Stimulated activated CD8-positive, alpha-beta memory T cell treated with anti-CD3 and anti-CD28 coated beads, Interleukin-15, amount 100 ng/mL, for 48 hours (primary cell): ENCODE measurements at regions not wholly inside any gene's neighbourhood (a gene's known extent, or its start where the extent isn't known, plus 50 kb on each side); places are given as distances from the start of the nearest gene placed in this dataset.
"Not testable (repeated sequence)": the region's sequence is repeated elsewhere in the genome, so short reads cannot be mapped to it uniquely, and the experiment has no call there.

ENCODE experiments used
- DNase-seq, 2 donors: peaks; one replicate each; pipeline ENCODE4 v3.0.0-alpha.2; 2020; ENCODE audit warnings: low read depth in 2 of 2

DNA sequence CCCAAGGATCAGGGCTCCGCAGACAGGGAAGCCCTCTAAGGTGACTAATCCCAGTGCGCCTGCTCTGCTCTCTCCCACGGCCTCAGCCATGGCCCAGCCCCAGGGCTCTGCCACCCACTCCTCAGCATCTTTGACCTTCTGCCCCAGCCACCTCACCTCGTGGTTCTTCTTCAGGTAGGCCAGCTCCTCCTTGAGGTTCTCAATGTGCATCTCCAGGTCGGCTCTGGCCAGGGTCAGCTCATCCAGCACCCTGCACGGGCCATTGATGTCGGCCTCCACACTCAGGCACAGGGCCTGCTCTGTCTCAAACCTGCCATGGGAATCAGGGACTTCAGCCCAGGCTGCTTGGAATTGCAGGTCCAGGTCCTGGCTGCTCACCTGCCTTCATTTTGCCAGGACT is 128.4 kb downstream of the TNFRSF13B start:
- DNase-seq, result not testable (repeated sequence)

DNA sequence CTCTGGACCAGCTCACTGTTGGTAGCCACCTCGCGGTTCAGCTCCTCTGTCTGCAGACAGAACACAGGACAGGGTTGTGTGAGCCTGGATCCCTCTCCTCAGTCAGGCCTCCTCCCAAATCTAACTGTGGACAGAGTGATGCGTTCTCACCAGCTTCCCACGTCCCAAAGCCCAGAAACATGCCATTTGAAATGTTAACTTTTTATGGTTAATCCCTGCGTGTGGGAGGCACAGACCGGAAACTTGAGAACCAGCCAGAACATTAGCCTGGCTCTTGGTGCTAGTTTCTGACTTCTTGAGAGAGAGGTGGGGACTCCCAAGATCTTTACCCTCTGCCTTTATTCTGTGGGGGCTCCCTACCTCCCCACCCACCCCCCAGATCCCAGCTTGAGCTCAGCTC is 129.6 kb downstream of the TNFRSF13B start:
- not testable (repeated sequence) for DNase-seq

DNA sequence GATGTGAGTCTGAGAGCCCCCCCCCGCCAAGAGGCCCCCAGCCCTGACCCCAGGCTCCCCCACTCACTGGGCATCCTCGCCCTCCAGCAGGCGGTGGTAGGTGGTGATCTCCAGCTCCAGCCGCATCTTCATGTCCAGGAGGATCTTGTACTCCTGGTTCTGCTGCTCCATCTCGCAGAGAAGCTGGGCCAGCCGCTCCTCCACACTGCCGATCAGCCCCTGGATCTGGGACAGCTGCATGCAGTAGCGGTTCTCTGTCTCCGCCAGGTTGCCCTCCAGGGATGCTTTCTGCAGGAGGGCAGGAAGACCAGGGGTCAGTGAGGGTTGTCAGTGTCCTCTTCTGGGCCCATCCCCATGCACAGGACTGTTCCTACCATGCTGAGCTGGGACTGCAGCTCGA is 130.0 kb downstream of the TNFRSF13B start:
- DNase-seq, result not testable (repeated sequence)

DNA sequence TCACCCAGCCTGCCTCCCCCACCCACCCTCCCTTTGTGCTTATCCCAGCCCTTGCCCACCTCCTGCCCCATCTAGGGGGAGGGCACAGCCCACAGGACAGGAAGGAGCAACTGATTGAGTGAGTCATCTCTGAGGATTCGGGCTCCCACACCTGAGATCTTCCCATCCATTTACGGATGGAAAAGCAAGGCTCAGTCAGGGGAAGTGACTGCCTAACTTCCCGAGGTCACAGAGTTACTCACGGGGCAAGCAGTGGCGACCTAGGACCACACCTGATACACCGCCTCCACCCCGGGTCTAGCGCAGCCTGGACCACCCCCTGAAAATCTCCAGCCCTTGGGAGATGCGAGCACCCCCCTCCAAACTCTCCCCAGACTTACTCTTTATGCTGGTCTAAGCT is 131.7 kb downstream of the TNFRSF13B start:
- not testable (repeated sequence) for DNase-seq

DNA sequence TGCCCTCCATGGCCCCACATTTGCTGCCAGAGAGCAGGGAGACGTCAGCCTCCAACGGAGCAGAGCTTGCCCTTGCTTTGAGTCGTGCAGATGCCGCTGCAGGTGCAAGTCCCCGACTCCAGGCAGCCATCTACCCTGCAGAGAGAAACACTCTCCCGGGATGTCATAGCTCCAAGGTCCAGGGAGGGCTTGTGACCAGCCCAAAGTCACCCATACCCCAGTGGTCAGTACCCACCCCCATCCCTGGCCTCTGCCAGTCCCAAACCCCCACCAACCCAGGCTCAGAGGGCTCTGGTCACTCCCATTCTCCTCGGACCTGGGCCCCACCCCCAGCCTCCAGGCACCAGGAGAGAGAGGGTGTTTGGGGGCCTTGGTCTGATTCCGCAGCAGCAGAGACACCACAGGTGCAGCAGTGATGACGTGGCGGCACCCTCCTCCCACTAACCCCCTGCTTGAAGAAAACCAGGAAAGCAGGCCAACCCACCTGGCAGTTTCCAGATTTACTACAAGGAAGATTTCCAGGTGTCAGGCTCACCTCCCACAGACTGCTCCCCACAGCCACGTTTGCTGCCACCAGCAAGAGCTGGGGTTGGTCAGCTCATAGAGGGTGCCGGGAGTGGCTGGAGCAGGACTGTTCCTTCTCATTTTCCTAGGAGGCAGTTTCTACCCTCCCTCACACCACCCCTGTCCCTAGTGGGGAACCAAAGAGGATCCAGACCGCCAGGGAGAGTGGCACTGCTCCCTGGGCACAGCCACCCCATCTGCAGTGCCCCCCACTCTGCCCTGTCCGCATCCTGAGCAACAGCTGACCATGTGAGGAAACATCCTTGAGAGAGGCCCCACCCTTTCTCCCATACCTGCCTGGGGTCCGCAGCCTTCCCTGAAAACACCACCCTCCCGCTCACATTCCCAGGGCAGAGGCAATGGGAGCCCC is 132.4 kb downstream of the TNFRSF13B start:
- not testable (repeated sequence) for DNase-seq

DNA sequence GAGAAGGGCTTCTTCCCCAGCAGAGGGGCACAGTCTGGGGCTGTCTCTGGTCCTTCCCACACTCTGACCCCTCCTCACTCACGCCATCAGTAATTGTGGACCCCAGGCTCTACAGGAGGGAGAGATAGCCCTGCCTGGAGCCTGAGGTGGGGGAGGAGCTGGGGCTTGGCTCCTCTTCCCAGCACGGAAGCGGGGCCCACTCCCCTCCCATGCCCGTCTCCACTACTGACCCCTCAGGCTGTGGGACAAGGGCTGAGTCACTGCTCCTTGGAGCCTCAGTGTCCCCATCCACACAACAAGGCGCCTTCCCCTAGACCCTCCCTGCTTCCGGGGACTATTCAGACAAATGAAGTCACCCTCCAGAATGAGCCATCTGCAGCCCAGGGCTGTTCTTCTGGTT is 133.1 kb downstream of the TNFRSF13B start:
- DNase-seq, result not testable (repeated sequence)

DNA sequence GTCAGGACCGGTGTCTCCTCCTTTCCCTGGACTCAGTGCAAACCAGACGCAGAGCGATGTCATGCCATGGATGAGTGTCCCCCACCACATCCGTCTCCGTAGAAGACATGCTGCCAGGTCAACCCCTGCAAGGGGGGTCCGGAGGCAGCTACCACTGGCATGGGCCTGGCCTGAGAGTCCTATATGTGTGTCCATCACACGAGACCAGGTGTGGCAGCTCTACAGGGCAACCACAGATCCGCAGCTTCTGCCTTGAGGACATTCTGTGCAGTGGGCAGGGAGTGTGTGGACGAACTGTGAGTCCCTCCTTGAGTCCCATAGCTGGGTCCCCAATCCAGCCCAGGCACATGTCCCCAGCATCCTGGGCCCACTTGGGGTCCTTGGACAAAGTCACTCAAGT is 133.6 kb downstream of the TNFRSF13B start:
- DNase-seq, result not testable (repeated sequence)

DNA sequence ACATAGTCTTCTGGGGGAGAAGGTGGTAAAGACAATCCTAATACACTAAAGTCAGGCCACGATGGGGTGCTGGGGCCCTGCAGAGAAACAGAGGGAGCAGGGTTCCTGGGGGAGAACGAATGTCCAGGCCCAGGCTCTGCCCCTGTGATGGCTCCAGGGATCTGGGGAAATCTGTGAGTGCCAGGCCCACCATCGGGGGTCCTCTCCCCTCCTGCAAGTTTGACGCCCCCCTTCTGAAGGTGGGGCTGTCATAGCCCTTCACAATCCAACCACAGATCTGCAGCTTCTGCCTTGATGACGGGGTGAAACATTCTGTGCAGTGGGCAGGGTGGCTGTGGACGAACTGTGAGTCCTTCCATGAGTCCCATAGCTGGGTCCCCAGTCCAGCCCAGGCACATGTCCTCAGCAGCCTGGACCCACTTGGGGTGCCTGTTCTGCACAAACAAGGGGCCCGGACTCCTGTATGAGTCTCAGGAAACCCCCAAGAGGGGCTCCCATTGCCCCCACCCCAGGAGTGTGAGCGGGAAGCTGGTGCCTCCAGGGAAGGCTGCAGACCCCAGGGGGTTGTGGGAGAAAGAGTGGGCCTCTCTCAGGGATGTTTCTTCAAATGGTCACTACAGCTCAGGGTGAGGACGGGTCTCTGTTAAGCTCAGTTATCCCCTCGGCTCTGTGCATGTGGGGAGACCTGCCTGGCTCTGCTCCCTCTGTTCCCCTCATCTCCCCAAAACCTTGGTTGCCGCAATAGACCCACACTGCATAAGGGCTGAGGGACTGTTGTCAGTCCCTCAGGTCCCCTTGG is 134.3 kb downstream of the TNFRSF13B start:
- DNase-seq, result not testable (repeated sequence)

DNA sequence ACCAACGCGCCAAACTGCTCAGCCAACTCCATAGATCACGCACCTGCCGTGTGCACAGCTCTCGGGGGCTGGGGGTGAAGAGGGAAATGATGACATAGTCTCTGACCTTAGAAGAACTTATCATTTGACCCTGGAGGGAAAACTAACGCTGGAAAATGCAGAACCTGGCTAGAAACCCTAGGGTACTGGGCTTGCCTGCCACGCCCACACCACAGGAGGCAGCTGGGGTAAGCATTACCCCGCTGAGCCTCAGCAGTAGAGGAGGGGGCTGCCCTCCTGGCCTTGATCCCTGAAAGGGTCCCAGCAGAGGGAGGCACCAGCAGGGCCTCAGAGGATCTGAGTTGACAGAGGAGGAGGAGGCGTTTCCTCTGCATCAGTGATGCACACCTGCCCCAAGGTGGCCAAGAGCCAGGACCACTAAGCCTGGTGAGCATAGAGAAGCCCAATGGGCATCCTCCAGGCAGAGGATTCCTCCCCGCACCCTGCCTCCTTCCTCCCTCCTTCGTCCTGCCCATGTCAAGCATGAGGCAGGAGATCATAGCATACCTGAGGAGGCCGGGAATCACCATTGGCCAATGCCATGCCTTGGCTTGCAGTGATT is 135.5 kb downstream of the TNFRSF13B start:
- not testable (repeated sequence) for DNase-seq

DNA sequence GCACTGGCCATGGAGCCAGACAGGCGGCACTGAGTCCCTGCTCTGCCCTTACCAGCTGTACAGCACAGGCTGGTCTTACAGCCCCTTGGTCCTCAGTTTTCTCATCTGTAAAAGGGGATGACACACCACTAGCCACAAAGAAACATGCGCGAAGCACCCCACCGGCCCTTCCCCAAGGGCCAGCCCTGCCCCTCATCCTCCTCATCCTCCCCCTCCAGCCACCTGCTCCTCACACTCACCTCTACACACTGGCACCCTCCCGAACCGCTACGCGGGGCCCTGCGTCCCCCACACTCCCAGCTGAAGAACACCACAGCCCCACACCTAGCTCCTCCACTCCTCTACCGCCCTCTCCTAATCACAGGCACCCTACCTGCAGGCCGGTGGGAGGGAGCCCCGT is 138.4 kb downstream of the TNFRSF13B start:
- not testable (repeated sequence) for DNase-seq

DNA sequence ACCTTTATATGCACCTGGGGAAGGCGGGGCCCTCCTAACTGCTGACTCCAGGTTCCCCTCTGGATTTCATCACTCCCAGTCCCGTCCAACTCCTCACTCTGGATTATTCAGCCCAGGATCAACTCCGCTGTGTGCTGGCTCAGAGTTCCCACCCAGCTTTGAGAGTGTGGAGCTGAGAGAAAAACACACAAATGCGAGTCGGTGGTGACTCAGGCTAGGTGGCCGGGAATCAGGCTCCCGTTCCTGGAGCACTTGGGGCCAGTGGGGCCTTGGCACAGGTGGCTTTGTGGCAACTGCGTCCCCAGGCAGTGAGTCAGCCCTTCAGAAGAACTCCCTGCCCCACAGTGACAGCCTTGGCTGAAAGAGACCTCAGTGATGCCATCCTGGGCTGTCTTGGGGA is 139.1 kb downstream of the TNFRSF13B start:
- not testable (repeated sequence) for DNase-seq

DNA sequence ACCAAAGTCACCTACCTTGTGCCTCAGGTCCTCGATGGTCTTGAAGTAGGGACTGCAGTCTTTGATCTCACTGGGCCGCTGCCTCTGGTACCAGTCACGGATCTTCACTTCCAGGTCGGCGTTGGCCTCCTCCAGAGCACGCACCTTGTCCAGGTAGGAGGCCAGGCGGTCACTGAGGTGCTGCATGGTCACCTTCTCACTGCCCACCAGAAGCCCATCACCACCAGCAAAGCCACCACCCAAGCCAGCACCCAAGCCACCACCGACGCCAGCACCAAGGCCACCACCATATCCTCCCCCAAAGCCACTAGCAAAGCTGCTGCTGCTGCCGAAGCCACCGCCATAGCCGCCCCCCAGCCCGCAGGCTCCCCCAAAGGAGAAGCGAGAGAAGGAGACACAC is 139.7 kb downstream of the TNFRSF13B start:
- DNase-seq, result not testable (repeated sequence)

DNA sequence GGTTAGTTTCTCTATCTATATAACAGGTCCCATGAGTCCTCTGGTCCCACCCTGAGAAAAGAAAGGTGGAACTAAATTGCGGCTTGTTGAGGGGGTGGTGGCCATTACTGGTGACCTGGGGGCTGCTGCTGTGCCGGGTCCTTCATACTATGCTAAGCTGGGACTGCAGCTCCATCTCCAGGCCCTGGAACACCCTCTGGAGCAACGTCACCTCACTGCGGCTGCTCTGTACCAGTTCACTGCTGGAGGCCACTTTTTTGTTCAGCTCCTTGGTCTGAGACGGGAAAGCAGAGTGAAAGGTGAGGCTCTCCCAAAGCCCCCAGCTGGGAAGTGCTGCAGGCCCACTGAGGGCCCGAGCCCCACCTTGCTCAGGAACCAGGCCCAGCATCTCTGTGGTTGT is 140.7 kb downstream of the CCDC144A start:
- not testable (repeated sequence) for DNase-seq

DNA sequence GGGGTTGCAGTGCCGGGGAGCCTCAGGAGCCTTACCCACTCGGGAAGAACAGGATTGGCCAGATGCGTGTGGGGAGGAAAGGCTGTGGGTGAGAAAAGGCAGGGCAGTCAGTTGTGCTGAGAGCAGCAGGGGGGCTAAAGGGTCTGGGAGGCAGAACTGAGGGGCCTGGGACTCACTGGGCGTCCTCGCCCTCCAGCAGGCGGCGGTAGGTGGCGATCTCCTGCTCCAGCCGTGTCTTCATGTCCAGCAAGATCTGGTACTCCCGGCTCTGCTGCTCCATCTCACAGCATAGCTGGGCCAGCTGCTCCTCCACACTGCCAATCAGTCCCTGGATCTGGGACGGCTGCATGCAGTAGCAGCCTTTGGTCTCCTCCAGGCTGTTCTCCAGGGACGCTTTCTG is 140.2 kb downstream of the CCDC144A start:
- not testable (repeated sequence) for DNase-seq
